GM19099 (cell line): ENCODE measurements at regions not wholly inside any gene's neighbourhood (a gene's known extent, or its start where the extent isn't known, plus 50 kb on each side); places are given as distances from the start of the nearest gene placed in this dataset.

Experiments
- POLR2A ChIP-seq: IDR thresholded peaks from 3 replicates; pipeline ENCODE4 v1.6.1; 2011; ENCODE audit warnings: low read depth; ENCODE audit not compliant: insufficient read length; ENCODE audit errors: extremely low read depth

DNA sequence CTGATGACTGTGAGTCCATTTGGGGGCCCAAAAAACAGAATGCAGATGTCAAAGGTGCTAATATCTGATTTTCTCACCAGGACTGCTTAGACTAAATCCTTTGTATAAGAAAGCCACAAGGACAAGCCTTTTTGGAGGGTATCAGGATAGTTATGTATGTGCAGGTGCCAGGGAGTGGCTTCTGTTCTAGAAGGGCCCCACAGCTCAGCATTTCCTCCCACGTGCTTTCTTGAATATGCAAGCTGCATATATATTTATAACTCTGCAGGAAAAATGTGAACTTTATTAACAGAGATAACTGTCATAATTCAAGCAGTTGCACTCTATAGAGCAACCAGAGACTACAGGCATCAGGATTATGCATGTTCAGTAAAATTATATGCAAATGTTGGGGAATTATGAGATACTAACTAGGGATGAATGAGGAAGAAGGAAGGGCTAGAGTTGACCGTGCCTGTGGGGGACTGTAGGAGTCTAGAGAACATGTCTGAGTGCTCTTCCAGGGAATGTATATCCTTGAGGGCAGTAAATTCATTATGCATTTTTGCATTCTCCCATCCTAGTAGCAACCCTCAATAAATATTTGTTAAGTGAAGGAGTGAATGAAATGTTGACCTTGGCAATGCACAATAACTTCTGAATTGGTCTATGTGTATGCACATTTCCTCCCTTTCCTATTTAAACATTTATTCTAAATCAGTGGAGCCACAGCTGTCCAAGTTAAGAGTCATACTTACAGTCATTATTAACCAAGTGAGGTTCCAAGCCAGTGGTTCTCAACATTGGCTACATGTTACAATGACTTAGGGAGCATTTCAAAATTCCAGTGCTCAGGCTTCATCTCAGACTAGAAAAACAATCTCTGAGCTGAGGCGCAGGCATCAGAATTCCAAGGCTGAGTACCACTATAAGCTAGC, 94.8 kb upstream of the ANKRD28 start:
- TF ChIP-seq POLR2A, result no peak

DNA sequence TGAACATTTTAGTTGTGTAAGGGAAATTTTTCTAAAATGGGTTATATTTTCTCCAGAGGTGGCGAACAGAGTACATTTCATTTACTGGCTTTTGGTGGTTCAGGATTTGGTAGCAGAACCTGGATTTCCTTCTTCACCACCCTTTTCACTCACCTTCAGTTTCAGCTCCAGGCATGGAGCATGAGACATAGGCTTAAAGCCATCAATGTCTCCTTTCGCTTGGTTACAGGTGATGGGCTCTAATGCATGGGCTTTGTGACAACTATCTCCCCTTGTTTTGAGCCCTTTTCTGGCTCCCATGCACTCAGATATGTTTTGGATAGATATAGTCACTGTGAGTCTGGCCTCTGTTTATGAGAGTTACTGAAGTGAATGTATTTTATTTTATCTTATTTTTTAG, 96.6 kb upstream of the ANKRD28 start:
- no peak for TF ChIP-seq POLR2A

DNA sequence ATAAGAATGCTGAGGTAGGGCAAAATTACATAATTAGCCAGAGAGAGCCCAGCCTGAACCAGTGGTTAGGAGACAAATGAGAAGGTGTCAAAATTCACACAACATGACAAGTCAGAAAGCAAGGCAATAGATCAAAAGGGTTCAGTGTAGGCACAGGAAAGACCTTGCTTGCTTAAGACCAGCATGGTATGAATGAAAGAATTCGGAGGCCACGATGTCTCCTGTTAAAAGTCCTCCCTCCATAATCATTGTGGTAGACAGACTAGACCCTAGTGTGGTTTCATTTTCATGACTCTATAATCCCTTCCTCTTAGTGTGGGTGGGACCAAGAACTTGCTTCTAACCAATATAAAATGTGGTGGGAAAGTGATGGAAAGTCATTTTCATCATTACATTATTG, 98.7 kb upstream of the ANKRD28 start:
- TF ChIP-seq POLR2A, result no peak

DNA sequence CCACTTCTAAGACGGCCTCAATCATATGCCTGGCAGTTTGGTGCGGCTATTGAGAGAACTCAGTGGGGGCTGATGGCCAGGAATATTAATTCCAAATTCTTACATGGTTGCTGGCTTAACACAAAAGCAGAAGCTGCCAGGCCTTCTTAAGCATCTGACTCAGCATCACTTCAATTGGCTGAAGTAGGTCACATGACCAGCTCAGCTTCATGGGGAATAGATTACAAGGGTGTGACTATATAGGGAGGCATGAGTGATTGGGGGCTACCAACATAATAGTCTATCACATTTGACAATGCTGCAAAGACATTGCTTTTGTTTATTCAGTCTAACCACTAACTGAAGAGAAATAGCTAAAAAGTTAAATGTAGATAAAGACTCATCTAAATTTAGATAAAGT, 101.6 kb upstream of the ANKRD28 start:
- TF ChIP-seq POLR2A, result no peak

DNA sequence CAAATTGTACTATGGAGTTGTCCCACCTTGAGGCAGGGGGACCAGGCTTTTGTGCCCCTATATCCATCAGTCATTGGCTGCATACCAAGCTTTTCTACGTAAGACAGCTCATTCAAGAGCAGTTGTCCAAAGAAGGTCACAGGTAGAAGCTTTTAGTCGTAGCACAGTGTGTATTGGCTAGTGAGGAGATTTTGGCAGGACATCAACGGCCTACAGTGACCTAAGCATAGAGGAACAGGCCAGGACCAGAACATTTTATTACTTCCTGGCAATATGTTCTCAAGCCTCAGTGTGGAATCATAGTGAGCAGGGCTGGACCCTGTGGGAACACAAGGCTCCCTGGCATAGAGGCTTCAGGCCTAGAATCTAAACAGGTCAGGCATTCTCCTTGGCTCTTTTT, 105.4 kb upstream of the ANKRD28 start:
- no peak for TF ChIP-seq POLR2A

DNA sequence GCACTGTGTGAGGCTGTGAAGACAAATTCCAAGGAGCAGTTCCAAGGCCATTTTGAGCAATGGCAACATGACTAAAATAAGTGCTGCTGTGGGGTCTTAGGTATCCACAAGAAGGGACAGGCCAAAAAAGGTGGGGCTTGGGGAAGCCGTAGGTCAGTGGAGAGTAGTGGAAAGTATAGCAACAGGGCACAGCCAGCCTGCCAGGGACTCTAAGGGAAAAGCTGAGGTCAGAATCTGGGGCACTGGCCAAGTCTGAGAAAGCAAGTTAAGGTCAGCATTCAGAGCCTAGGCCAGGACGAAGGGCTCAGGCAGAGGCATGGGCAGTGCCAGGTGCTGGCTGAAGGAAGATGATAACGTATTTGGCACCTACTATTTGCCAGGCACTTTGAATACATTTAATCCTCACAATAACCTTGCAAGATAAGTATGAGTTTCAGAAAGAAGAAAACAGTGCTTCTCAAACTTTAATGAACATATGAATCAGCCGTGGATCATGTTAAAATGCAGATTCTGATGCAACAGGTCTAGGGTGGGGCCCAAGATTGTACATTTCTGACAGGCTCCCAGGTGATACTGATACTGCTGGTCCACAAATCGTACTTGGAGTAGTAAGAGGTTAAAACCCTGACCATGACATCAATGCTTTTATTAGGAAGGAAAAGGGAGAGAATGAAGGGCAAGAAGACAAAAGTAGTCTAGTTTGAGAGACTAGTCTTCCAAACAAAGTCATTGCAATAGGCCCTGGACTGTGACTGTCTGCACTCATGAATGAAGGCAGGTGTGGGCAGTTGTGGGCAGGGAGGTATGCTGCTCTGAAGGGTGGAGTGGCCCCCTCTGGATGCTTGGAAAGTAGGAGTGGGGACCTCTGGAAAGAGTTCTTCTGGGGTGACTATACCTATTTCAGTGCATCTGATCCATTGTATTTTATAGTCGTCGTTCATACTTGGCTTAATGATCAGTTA, 106.3 kb upstream of the ANKRD28 start:
- TF ChIP-seq POLR2A, result no peak

DNA sequence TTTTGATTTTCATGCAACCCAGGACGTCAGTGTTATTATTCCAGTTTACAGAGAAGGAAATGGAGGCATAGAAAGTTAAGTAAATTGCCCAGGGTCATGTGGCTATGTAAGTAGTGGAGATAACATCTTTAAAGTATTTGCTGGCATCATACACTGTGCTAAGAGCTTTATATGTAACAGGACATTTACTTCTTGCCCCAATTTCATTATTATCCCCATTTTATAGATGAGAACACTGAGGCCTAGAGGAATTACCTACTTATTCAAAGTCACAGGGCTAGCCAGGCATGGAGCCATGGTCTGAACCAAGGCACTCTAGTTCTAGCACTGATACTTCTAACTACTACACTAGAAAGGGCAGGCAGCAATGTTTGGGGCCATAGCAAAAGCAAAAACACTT, 107.3 kb upstream of the ANKRD28 start:
- TF ChIP-seq POLR2A, result no peak

DNA sequence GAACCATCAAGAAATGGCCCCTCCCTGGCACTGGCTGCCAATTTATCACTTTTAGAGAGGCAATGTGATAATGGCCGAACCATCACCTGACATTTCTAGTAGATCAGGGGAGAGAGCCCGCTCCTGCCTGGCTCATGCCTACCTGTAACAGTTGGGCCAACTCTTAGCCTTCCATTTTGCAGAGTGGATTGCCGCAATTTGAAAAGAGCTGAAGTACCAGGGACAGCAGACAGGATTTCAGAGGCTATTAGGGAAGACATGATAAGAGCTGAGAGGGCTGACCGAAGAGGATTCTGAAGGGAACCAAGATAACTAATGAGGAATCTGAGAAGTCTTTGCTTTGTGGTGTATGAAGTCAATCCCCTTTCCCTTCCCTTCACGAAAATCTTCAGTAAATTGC, 121.2 kb upstream of the ANKRD28 start:
- no peak for TF ChIP-seq POLR2A

DNA sequence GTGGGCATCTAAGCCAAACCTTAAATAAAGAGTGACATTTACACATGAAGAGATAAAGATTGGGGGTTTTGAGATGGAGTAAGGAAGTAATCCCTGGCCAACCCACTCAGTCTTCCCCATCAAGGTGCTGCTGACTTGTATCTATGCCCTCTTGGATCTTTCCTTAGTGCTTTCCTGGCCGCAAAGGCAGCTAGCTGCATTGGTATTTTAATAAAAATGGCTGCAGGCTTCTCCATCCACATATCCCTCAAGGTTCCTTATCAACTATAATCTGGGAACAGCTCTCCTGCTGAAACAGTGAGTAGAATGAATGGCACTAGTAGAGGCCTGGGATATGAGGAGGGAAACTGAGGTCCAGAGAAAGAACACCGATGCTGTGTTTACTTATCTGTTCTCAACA, 122.2 kb upstream of the ANKRD28 start:
- no peak for TF ChIP-seq POLR2A

DNA sequence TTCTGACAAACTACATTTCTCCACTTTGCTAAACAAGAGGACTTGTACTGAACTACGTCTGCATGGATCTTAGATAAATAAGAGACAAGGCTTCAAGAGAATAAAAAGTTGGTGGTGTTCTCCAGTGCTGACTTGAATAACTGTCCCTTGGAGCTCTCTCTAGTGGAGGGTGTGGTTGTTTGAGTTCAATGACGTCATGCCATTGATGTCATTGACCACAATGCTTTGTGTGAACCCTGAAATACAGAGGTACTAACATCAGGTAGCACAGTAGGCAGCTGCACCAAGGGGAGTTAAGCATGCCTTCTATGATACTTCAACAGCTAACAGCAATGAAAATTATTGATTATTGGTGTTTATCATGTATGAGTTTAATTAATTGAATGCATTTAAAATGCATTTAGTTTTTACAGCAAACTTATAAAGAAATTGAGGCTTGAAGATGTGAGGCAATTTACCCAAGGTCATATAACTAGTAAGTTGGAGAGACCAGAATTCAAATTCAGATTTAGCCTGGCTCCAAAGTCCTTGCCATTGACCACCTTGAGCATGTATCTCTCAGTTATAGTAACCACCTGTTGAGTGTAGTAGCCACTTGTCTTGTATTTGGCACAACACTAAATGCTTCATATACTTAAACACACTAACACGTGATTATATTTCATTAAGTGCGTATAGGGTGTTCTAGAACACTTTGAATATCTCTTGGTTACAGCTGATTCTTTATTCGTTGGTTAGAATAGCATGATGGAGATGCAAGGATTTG, 126.0 kb upstream of the ANKRD28 start:
- no peak for TF ChIP-seq POLR2A

DNA sequence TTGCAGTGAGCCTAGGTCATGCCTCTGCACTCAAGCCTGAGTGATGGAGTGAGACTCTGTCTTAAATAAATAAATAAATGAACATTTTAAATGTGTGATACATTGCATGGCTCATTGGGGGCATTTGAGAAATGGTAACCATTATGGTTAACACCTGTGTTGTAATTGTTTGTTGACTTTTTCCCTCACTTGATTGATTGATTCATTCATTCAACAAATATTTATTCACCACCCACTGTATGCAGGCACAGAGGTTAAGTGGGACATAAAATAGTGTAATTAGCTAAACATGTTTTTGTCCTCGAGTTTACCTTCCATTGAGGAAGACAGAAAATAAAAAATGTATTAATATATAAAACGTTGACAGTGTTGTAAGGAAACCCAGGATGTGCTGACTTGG, 127.1 kb upstream of the ANKRD28 start:
- no peak for TF ChIP-seq POLR2A

DNA sequence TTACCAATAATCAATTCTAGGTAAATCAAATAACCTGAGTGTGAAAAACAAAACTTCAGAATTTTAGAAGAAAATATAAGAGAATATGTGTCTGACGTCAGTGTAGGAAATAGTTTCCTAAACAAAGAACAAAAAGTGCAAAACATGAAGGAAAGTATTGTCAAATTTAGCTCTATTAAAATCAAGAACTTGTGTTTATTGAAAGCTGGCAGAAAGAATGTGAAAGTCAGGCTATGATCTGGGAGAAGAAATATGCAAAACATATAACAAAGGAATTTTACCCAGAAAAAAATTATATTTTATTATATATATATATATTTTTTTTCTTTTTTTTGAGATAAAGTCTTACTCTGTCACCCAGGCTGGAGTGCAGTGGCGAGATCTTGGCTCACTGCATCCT, 129.1 kb upstream of the ANKRD28 start:
- no peak for TF ChIP-seq POLR2A

DNA sequence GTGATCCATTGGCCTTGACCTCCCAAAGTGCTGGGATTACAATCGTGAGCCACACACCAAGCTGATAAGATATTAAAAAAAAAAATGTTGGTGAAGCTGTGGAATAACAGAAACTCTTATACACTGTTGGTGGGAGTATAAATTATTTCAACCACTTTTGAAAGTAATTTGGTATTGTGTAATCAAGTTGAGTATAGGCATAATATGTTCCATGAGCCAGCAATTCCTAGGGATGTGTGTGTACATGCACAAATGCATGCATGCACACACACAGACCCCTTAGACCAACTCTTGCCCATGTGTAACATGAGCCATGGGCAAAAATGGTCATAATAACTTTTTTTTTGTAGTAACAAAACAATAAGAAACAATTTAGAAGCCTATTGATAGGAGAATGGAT, 130.2 kb upstream of the ANKRD28 start:
- no peak for TF ChIP-seq POLR2A

DNA sequence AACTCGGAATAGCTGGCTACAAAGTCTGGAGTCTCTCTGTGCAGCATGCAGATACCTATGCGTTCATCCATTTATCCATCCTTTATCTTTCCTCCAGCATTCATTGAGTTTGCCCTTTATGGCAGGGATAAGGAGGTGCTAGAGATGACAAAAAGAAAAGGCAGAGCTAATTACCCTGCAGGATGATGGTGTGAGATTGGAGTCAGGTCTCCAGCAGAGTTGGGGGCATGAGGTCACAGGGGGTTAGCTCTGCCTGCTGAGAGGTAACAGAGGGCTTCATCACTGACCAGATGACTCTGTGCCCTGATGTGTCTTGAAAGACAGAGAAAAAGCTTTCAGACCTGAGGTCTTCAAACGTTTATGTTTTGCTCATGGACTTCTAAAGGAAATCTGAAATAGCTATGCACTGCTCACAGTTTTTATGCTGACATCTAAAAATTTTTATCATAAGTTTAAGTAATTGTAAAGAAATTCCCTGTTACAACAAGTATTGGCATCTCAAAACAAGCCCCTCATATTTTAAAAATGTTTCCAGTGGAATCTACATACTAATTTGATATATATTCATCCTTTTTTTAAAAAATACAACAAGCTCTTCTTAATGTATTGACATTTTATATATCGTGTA, 132.3 kb upstream of the ANKRD28 start:
- TF ChIP-seq POLR2A, result no peak
